GM18519 (cell line): ENCODE measurements at regions not wholly inside any gene's neighbourhood (a gene's known extent, or its start where the extent isn't known, plus 50 kb on each side); places are given as distances from the start of the nearest gene placed in this dataset.

Experiments
- ATAC-seq: cut with Tn5 transposase; IDR thresholded peaks from one replicate; pipeline ENCODE4 v1.9.1; 2021; ENCODE audit warnings: mild to moderate bottlenecking, moderate library complexity; ENCODE audit not compliant: unreplicated experiment, low FRiP score

- ATAC-seq, result no peak
Observed at GRCh38 chr18:77811503-77811902, 561.9 kb downstream of the GALR1 start.

GRCh38 chr18:77815666-77816338 lies 566.2 kb downstream of the GALR1 start:
- no peak for ATAC-seq

GRCh38 chr18:77818328-77818727 lies 568.7 kb downstream of the GALR1 start:
- ATAC-seq, result no peak

- no peak for ATAC-seq
Observed at GRCh38 chr18:77820472-77820871, 570.8 kb downstream of the GALR1 start.

GRCh38 chr18:77821892-77822291 lies 572.2 kb downstream of the GALR1 start:
- no peak for ATAC-seq

- ATAC-seq, result no peak
Observed at GRCh38 chr18:77822632-77823031, 573.0 kb downstream of the GALR1 start.

GRCh38 chr18:77833807-77834206 lies 584.2 kb downstream of the GALR1 start:
- ATAC-seq, result no peak

GRCh38 chr18:77851802-77852201 lies 602.2 kb downstream of the GALR1 start:
- no peak for ATAC-seq

- no peak for ATAC-seq
Observed at GRCh38 chr18:77853859-77854258, 604.2 kb downstream of the GALR1 start.

GRCh38 chr18:77857678-77858655 lies 608.3 kb downstream of the GALR1 start:
- no peak for ATAC-seq

- ATAC-seq, result no peak
Observed at GRCh38 chr18:77859634-77860033, 610.0 kb downstream of the GALR1 start.

GRCh38 chr18:77862066-77862757 lies 612.6 kb downstream of the GALR1 start:
- ATAC-seq, result no peak

GRCh38 chr18:77865853-77866252 lies 616.2 kb downstream of the GALR1 start:
- ATAC-seq, result no peak

- ATAC-seq, result no peak
Observed at GRCh38 chr18:77866351-77866750, 616.7 kb downstream of the GALR1 start.

GRCh38 chr18:77870199-77870598 lies 620.6 kb downstream of the GALR1 start:
- ATAC-seq, result no peak

GRCh38 chr18:77870894-77871293 lies 621.2 kb downstream of the GALR1 start:
- ATAC-seq, result no peak

GRCh38 chr18:77872166-77872565 lies 622.5 kb downstream of the GALR1 start:
- no peak for ATAC-seq

GRCh38 chr18:77876319-77876865 lies 626.7 kb downstream of the GALR1 start:
- ATAC-seq, result no peak

- ATAC-seq, result no peak
Observed at GRCh38 chr18:77879829-77880228, 630.2 kb downstream of the GALR1 start.

- no peak for ATAC-seq
Observed at GRCh38 chr18:77884454-77884853, 634.8 kb downstream of the GALR1 start.

GRCh38 chr18:77894060-77894459 lies 644.4 kb downstream of the GALR1 start:
- ATAC-seq, result no peak
